Stimulated activated CD8-positive, alpha-beta memory T cell treated with anti-CD3 and anti-CD28 coated beads, Interleukin-7, amount 100 ng/mL, for 1 hour (primary cell): ENCODE measurements at regions not wholly inside any gene's neighbourhood (a gene's known extent, or its start where the extent isn't known, plus 50 kb on each side); places are given as distances from the start of the nearest gene placed in this dataset.

Experiments
- DNase-seq, 2 donors: peaks; one replicate each; pipeline ENCODE4 v3.0.0-alpha.2; 2020; ENCODE audit warnings: low read depth in 2 of 2

GRCh38 chr13:48761256-48761655 is 107.5 kb downstream of the CYSLTR2 start:
- DNase-seq = no peak

- peak; percentile 53 to 71 for DNase-seq
Observed at GRCh38 chr13:48769107-48769704, 115.5 kb downstream of the CYSLTR2 start.

GRCh38 chr13:48770372-48770771 is 116.6 kb downstream of the CYSLTR2 start:
- no peak for DNase-seq

- DNase-seq = no peak
Observed at GRCh38 chr13:48772908-48773307, 119.2 kb downstream of the CYSLTR2 start.

GRCh38 chr13:48773531-48774275 is 120.0 kb downstream of the CYSLTR2 start:
- DNase-seq = no peak

GRCh38 chr13:48775285-48775684 is 121.6 kb downstream of the CYSLTR2 start:
- no peak for DNase-seq

- DNase-seq = no peak
Observed at GRCh38 chr13:48775804-48776203, 122.1 kb downstream of the CYSLTR2 start.

GRCh38 chr13:48776401-48776800 is 122.7 kb downstream of the CYSLTR2 start:
- no peak for DNase-seq

GRCh38 chr13:48778610-48779009 is 124.9 kb downstream of the CYSLTR2 start:
- DNase-seq = no peak

- no peak for DNase-seq
Observed at GRCh38 chr13:48780713-48781341, 127.1 kb downstream of the CYSLTR2 start.

GRCh38 chr13:48782429-48782840 is 128.7 kb downstream of the CYSLTR2 start:
- no peak for DNase-seq

GRCh38 chr13:48783181-48783630 is 129.5 kb downstream of the CYSLTR2 start:
- no peak for DNase-seq

GRCh38 chr13:48783695-48784230 is 130.0 kb downstream of the CYSLTR2 start:
- DNase-seq = no peak

GRCh38 chr13:48784916-48785548 is 131.3 kb downstream of the CYSLTR2 start:
- no peak for DNase-seq

GRCh38 chr13:48790199-48790598 is 136.5 kb downstream of the CYSLTR2 start:
- DNase-seq = no peak

GRCh38 chr13:48790966-48791365 is 137.2 kb downstream of the CYSLTR2 start:
- no peak for DNase-seq

GRCh38 chr13:48797127-48797526 is 143.4 kb downstream of the CYSLTR2 start:
- no peak for DNase-seq

GRCh38 chr13:48797761-48798160 is 144.0 kb downstream of the CYSLTR2 start:
- DNase-seq = no peak

- DNase-seq = no peak
Observed at GRCh38 chr13:48798180-48798579, 144.5 kb downstream of the CYSLTR2 start.

- DNase-seq = no peak
Observed at GRCh38 chr13:48801255-48801654, 147.5 kb downstream of the CYSLTR2 start.

- DNase-seq = no peak
Observed at GRCh38 chr13:48804821-48805601, 151.3 kb downstream of the CYSLTR2 start.
